Vagina (tissue), 2 donors: ENCODE measurements at regions not wholly inside any gene's neighbourhood (a gene's known extent, or its start where the extent isn't known, plus 50 kb on each side); places are given as distances from the start of the nearest gene placed in this dataset.
"Not testable (repeated sequence)": the region's sequence is repeated elsewhere in the genome, so short reads cannot be mapped to it uniquely, and the experiment has no call there.

Experiments
- DNase-seq, 2 donors: peaks; one replicate each; pipeline ENCODE4 v3.0.0-alpha.2; 2017; ENCODE audit errors: extremely low spot score in 2 of 2
- H3K27ac ChIP-seq: fragments of 200-600 bp; sonication (generic); one replicate; pipeline ENCODE4 v1.5.1; 2019
- H3K27me3 ChIP-seq: fragments of 200-600 bp; sonication (generic); one replicate; pipeline ENCODE4 v1.5.1; 2019
- H3K36me3 ChIP-seq, 2 donors: fragments of 200-600 bp; sonication (generic); one replicate each; pipeline ENCODE4 v1.5.1; 2017 to 2019
- H3K4me1 ChIP-seq: fragments of 200-600 bp; sonication (generic); one replicate; pipeline ENCODE4 v1.5.1; 2019
- H3K4me3 ChIP-seq, 2 donors: fragments of 200-600 bp; sonication (generic); 1 replicate in 1 of 2; 2 replicates in 1 of 2; pipeline ENCODE4 v1.5.1; 2016 to 2019
- H3K9me3 ChIP-seq: fragments of 200-600 bp; sonication (generic); one replicate; pipeline ENCODE4 v1.5.1; 2019
- CTCF ChIP-seq, 3 experiments: fragments of 450-650 bp in 2 of 3; fragments of 200-600 bp in 1 of 3; sonication (generic) in 1 of 3; IDR thresholded peaks; one replicate each; pipeline ENCODE4 v1.5.1; 2017 to 2019; ENCODE audit warnings: antibody characterized with exemption in 3 of 3, mild to moderate bottlenecking in 2 of 3, moderate library complexity in 2 of 3
- POLR2A ChIP-seq, 2 donors: fragments of 450-650 bp; IDR thresholded peaks; one replicate each; pipeline ENCODE4 v1.6.1; 2017; ENCODE audit warnings: antibody characterized with exemption in 2 of 2, mild to moderate bottlenecking in 2 of 2, moderate library complexity in 2 of 2
- POLR2AphosphoS5 ChIP-seq, 2 donors: sonication (generic); formaldehyde crosslinking; IDR thresholded peaks; one replicate each; pipeline ENCODE4 v1.9.0; 2017; ENCODE audit warnings: antibody characterized with exemption in 2 of 2, mild to moderate bottlenecking in 2 of 2, low read depth in 1 of 2; ENCODE audit not compliant: insufficient read depth in 1 of 2
- intact Hi-C: fragments of 100-400 bp; cut with DNase I; formaldehyde crosslinking; loops from one replicate; pipeline ENCODE4 v1.15.1; 2023

- no peak overlapping the region for H3K27ac ChIP-seq
- intact Hi-C loops, result no loop called here
- H3K4me3 ChIP-seq, result no peak overlapping the region
- H3K27me3 ChIP-seq, result no peaks in the 10 kb centered on the region
- TF ChIP-seq POLR2A (IDR thresholded peaks at IDR 0.05) (no peak), CTCF (IDR thresholded peaks at IDR 0.05) (no peak), POLR2AphosphoS5 (IDR thresholded peaks at IDR 0.05; ENCODE audit: insufficient read depth in 1 of 2, low read depth in 1 of 2) (no peak)
- no peaks in the 10 kb centered on the region for H3K9me3 ChIP-seq
- no peaks in the 10 kb centered on the region for H3K4me1 ChIP-seq
- DNase-seq, result no peak
- no peaks in the 10 kb centered on the region for H3K36me3 ChIP-seq
These were observed 478.5 kb upstream of the SMARCA2 start for GRCh38 chr9:1536522-1537170.

GRCh38 chr9:1538301-1538700, 476.8 kb upstream of the SMARCA2 start:
- intact Hi-C loops, result no loop called here
- TF ChIP-seq POLR2A (IDR thresholded peaks at IDR 0.05), result no peak
- no peak for TF ChIP-seq CTCF (IDR thresholded peaks at IDR 0.05)
- TF ChIP-seq POLR2AphosphoS5 (IDR thresholded peaks at IDR 0.05; ENCODE audit: insufficient read depth in 1 of 2, low read depth in 1 of 2), result no peak
- Histone ChIP-seq H3K4me1 (no peaks in the 10 kb centered on the region), H3K27ac (no peak overlapping the region), H3K4me3 (no peak overlapping the region), H3K9me3 (no peaks in the 10 kb centered on the region), H3K36me3 (no peaks in the 10 kb centered on the region), H3K27me3 (no peaks in the 10 kb centered on the region)
- DNase-seq, result no peak

- no peak overlapping the region for H3K4me3 ChIP-seq
- H3K27me3 ChIP-seq, result no peaks in the 10 kb centered on the region
- no peaks in the 10 kb centered on the region for H3K9me3 ChIP-seq
- TF ChIP-seq CTCF (IDR thresholded peaks at IDR 0.05) (no peak), POLR2AphosphoS5 (IDR thresholded peaks at IDR 0.05; ENCODE audit: insufficient read depth in 1 of 2, low read depth in 1 of 2) (no peak), POLR2A (IDR thresholded peaks at IDR 0.05) (no peak)
- H3K27ac ChIP-seq, result no peak overlapping the region
- intact Hi-C loops, result no loop called here
- DNase-seq, result no peak
- no peaks in the 10 kb centered on the region for H3K36me3 ChIP-seq
- H3K4me1 ChIP-seq, result no peaks in the 10 kb centered on the region
These were observed 475.9 kb upstream of the SMARCA2 start for GRCh38 chr9:1539216-1539615.

GRCh38 chr9:1550636-1551035, 464.5 kb upstream of the SMARCA2 start:
- Histone ChIP-seq H3K4me3 (no peak overlapping the region), H3K27ac (no peak overlapping the region), H3K27me3 (no peaks in the 10 kb centered on the region), H3K36me3 (no peaks in the 10 kb centered on the region), H3K9me3 (no peaks in the 10 kb centered on the region), H3K4me1 (no peaks in the 10 kb centered on the region)
- TF ChIP-seq POLR2AphosphoS5 (IDR thresholded peaks at IDR 0.05; ENCODE audit: insufficient read depth in 1 of 2, low read depth in 1 of 2) (no peak), CTCF (IDR thresholded peaks at IDR 0.05) (no peak), POLR2A (IDR thresholded peaks at IDR 0.05) (no peak)
- no peak for DNase-seq
- intact Hi-C loops, result no loop called here

GRCh38 chr9:1554081-1555035, 460.8 kb upstream of the SMARCA2 start:
- H3K36me3 ChIP-seq, result no peaks in the 10 kb centered on the region
- DNase-seq, result no peak
- H3K27ac ChIP-seq, result no peak overlapping the region
- H3K4me3 ChIP-seq, result no peak overlapping the region
- TF ChIP-seq POLR2AphosphoS5 (IDR thresholded peaks at IDR 0.05; ENCODE audit: insufficient read depth in 1 of 2, low read depth in 1 of 2), result no peak
- no peak for TF ChIP-seq CTCF (IDR thresholded peaks at IDR 0.05)
- TF ChIP-seq POLR2A (IDR thresholded peaks at IDR 0.05), result no peak
- intact Hi-C loops, result no loop called here
- H3K9me3 ChIP-seq, result no peaks in the 10 kb centered on the region
- H3K27me3 ChIP-seq, result no peaks in the 10 kb centered on the region
- no peaks in the 10 kb centered on the region for H3K4me1 ChIP-seq

GRCh38 chr9:1558666-1559065, 456.5 kb upstream of the SMARCA2 start:
- H3K27ac ChIP-seq, H3K36me3 ChIP-seq, H3K4me3 ChIP-seq, DNase-seq, H3K4me1 ChIP-seq, H3K27me3 ChIP-seq, intact Hi-C loops, H3K9me3 ChIP-seq: not testable (repeated sequence)
